ENCODE measurements at regions not wholly inside any gene's neighbourhood (a gene's known extent, or its start where the extent isn't known, plus 50 kb on each side); places are given as distances from the start of the nearest gene placed in this dataset.

GRCh38 chr10:78307576-78307975, 273.9 kb downstream of the RPS24 start:
- Histone ChIP-seq H3K27me3 (ENCODE audit: control insufficient read depth, insufficient read depth, low read length) (peaks cover 9% of the 10 kb centered on the region), H3K4me1 (ENCODE audit: control insufficient read depth, insufficient read depth, low read length) (peaks cover 5% of the 10 kb centered on the region), H3K9ac (ENCODE audit: low read depth, low read length) (no peak overlapping the region), H3K36me3 (ENCODE audit: control insufficient read depth, insufficient read depth, low read length) (no peaks in the 10 kb centered on the region), H3K9me3 (ENCODE audit: control insufficient read depth, insufficient read depth, low read length) (no peaks in the 10 kb centered on the region), H3K4me3 (ENCODE audit: low read depth, low read length) (no peak overlapping the region)

- H3K36me3 ChIP-seq (ENCODE audit: control insufficient read depth, insufficient read depth, low read length) = no peaks in the 10 kb centered on the region
- H3K9me3 ChIP-seq (ENCODE audit: control insufficient read depth, insufficient read depth, low read length) = no peaks in the 10 kb centered on the region
- H3K27me3 ChIP-seq (ENCODE audit: control insufficient read depth, insufficient read depth, low read length) = peaks cover under 1% of the 10 kb centered on the region
- no peak overlapping the region for H3K9ac ChIP-seq (ENCODE audit: low read depth, low read length)
- H3K4me1 ChIP-seq (ENCODE audit: control insufficient read depth, insufficient read depth, low read length) = peaks cover 2% of the 10 kb centered on the region
- H3K4me3 ChIP-seq (ENCODE audit: low read depth, low read length) = no peak overlapping the region
Observed at GRCh38 chr10:78309536-78310237, 276.0 kb downstream of the RPS24 start.

- Histone ChIP-seq H3K9me3 (ENCODE audit: control insufficient read depth, insufficient read depth, low read length) (no peaks in the 10 kb centered on the region), H3K27me3 (ENCODE audit: control insufficient read depth, insufficient read depth, low read length) (no peaks in the 10 kb centered on the region), H3K36me3 (ENCODE audit: control insufficient read depth, insufficient read depth, low read length) (no peaks in the 10 kb centered on the region), H3K4me3 (ENCODE audit: low read depth, low read length) (no peak overlapping the region), H3K4me1 (ENCODE audit: control insufficient read depth, insufficient read depth, low read length) (peaks cover 2% of the 10 kb centered on the region), H3K9ac (ENCODE audit: low read depth, low read length) (no peak overlapping the region)
Observed at GRCh38 chr10:78310481-78311080, 276.9 kb downstream of the RPS24 start.

GRCh38 chr10:78312197-78313047, 278.8 kb downstream of the RPS24 start:
- Histone ChIP-seq H3K9me3 (ENCODE audit: control insufficient read depth, insufficient read depth, low read length) (no peaks in the 10 kb centered on the region), H3K36me3 (ENCODE audit: control insufficient read depth, insufficient read depth, low read length) (no peaks in the 10 kb centered on the region), H3K4me1 (ENCODE audit: control insufficient read depth, insufficient read depth, low read length) (no peaks in the 10 kb centered on the region)

GRCh38 chr10:78313048-78313381, 279.4 kb downstream of the RPS24 start:
- H3K4me1 ChIP-seq (ENCODE audit: control insufficient read depth, insufficient read depth, low read length) = no peaks in the 10 kb centered on the region
- no peaks in the 10 kb centered on the region for H3K27me3 ChIP-seq (ENCODE audit: control insufficient read depth, insufficient read depth, low read length)
- H3K9me3 ChIP-seq (ENCODE audit: control insufficient read depth, insufficient read depth, low read length) = no peaks in the 10 kb centered on the region
- H3K36me3 ChIP-seq (ENCODE audit: control insufficient read depth, insufficient read depth, low read length) = no peaks in the 10 kb centered on the region
- no peak overlapping the region for H3K9ac ChIP-seq (ENCODE audit: low read depth, low read length)
- H3K4me3 ChIP-seq (ENCODE audit: low read depth, low read length) = no peak overlapping the region

More at GRCh38 chr10:78312197-78313047, 278.8 kb downstream of the RPS24 start:
- Histone ChIP-seq H3K9ac (ENCODE audit: low read depth, low read length) (no peak overlapping the region), H3K27me3 (ENCODE audit: control insufficient read depth, insufficient read depth, low read length) (no peaks in the 10 kb centered on the region), H3K4me3 (ENCODE audit: low read depth, low read length) (no peak overlapping the region)

- no peaks in the 10 kb centered on the region for H3K27me3 ChIP-seq (ENCODE audit: control insufficient read depth, insufficient read depth, low read length)
- no peak overlapping the region for H3K4me3 ChIP-seq (ENCODE audit: low read depth, low read length)
- no peaks in the 10 kb centered on the region for H3K4me1 ChIP-seq (ENCODE audit: control insufficient read depth, insufficient read depth, low read length)
- no peak overlapping the region for H3K9ac ChIP-seq (ENCODE audit: low read depth, low read length)
- H3K9me3 ChIP-seq (ENCODE audit: control insufficient read depth, insufficient read depth, low read length) = no peaks in the 10 kb centered on the region
- H3K36me3 ChIP-seq (ENCODE audit: control insufficient read depth, insufficient read depth, low read length) = no peaks in the 10 kb centered on the region
Observed at GRCh38 chr10:78313636-78314035, 280.0 kb downstream of the RPS24 start.

GRCh38 chr10:78314651-78315050, 281.0 kb downstream of the RPS24 start:
- Histone ChIP-seq H3K9me3 (ENCODE audit: control insufficient read depth, insufficient read depth, low read length) (no peaks in the 10 kb centered on the region), H3K4me1 (ENCODE audit: control insufficient read depth, insufficient read depth, low read length) (no peaks in the 10 kb centered on the region), H3K27me3 (ENCODE audit: control insufficient read depth, insufficient read depth, low read length) (no peaks in the 10 kb centered on the region), H3K36me3 (ENCODE audit: control insufficient read depth, insufficient read depth, low read length) (no peaks in the 10 kb centered on the region), H3K9ac (ENCODE audit: low read depth, low read length) (no peak overlapping the region), H3K4me3 (ENCODE audit: low read depth, low read length) (no peak overlapping the region)

GRCh38 chr10:78316451-78316931, 282.8 kb downstream of the RPS24 start:
- Histone ChIP-seq H3K4me1 (ENCODE audit: control insufficient read depth, insufficient read depth, low read length) (no peaks in the 10 kb centered on the region), H3K27me3 (ENCODE audit: control insufficient read depth, insufficient read depth, low read length) (no peaks in the 10 kb centered on the region), H3K9me3 (ENCODE audit: control insufficient read depth, insufficient read depth, low read length) (no peaks in the 10 kb centered on the region), H3K4me3 (ENCODE audit: low read depth, low read length) (no peak overlapping the region), H3K9ac (ENCODE audit: low read depth, low read length) (no peak overlapping the region), H3K36me3 (ENCODE audit: control insufficient read depth, insufficient read depth, low read length) (no peaks in the 10 kb centered on the region)

- no peaks in the 10 kb centered on the region for H3K4me1 ChIP-seq (ENCODE audit: control insufficient read depth, insufficient read depth, low read length)
- no peaks in the 10 kb centered on the region for H3K27me3 ChIP-seq (ENCODE audit: control insufficient read depth, insufficient read depth, low read length)
Observed at GRCh38 chr10:78318305-78318704, 284.6 kb downstream of the RPS24 start.

GRCh38 chr10:78319371-78319770, 285.7 kb downstream of the RPS24 start:
- Histone ChIP-seq H3K27me3 (ENCODE audit: control insufficient read depth, insufficient read depth, low read length) (no peaks in the 10 kb centered on the region), H3K36me3 (ENCODE audit: control insufficient read depth, insufficient read depth, low read length) (no peaks in the 10 kb centered on the region), H3K9me3 (ENCODE audit: control insufficient read depth, insufficient read depth, low read length) (no peaks in the 10 kb centered on the region)

More at GRCh38 chr10:78318305-78318704, 284.6 kb downstream of the RPS24 start:
- Histone ChIP-seq H3K36me3 (ENCODE audit: control insufficient read depth, insufficient read depth, low read length) (no peaks in the 10 kb centered on the region), H3K4me3 (ENCODE audit: low read depth, low read length) (no peak overlapping the region), H3K9ac (ENCODE audit: low read depth, low read length) (no peak overlapping the region), H3K9me3 (ENCODE audit: control insufficient read depth, insufficient read depth, low read length) (no peaks in the 10 kb centered on the region)

GRCh38 chr10:78319841-78320240, 286.2 kb downstream of the RPS24 start:
- no peaks in the 10 kb centered on the region for H3K27me3 ChIP-seq (ENCODE audit: control insufficient read depth, insufficient read depth, low read length)
- H3K9me3 ChIP-seq (ENCODE audit: control insufficient read depth, insufficient read depth, low read length) = no peaks in the 10 kb centered on the region
- H3K36me3 ChIP-seq (ENCODE audit: control insufficient read depth, insufficient read depth, low read length) = no peaks in the 10 kb centered on the region
- no peak overlapping the region for H3K9ac ChIP-seq (ENCODE audit: low read depth, low read length)
- H3K4me1 ChIP-seq (ENCODE audit: control insufficient read depth, insufficient read depth, low read length) = no peaks in the 10 kb centered on the region
- H3K4me3 ChIP-seq (ENCODE audit: low read depth, low read length) = no peak overlapping the region

More at GRCh38 chr10:78319371-78319770, 285.7 kb downstream of the RPS24 start:
- H3K4me1 ChIP-seq (ENCODE audit: control insufficient read depth, insufficient read depth, low read length) = no peaks in the 10 kb centered on the region
- no peak overlapping the region for H3K4me3 ChIP-seq (ENCODE audit: low read depth, low read length)
- H3K9ac ChIP-seq (ENCODE audit: low read depth, low read length) = no peak overlapping the region
